ENCODE measurements at regions not wholly inside any gene's neighbourhood (a gene's known extent, or its start where the extent isn't known, plus 50 kb on each side); places are given as distances from the start of the nearest gene placed in this dataset.

- H3K4me3 ChIP-seq (ENCODE audit: low read depth, low read length): no peak overlapping the region
- DNase-seq (ENCODE audit: low read depth): no peak
- TF ChIP-seq, protein P1, sequence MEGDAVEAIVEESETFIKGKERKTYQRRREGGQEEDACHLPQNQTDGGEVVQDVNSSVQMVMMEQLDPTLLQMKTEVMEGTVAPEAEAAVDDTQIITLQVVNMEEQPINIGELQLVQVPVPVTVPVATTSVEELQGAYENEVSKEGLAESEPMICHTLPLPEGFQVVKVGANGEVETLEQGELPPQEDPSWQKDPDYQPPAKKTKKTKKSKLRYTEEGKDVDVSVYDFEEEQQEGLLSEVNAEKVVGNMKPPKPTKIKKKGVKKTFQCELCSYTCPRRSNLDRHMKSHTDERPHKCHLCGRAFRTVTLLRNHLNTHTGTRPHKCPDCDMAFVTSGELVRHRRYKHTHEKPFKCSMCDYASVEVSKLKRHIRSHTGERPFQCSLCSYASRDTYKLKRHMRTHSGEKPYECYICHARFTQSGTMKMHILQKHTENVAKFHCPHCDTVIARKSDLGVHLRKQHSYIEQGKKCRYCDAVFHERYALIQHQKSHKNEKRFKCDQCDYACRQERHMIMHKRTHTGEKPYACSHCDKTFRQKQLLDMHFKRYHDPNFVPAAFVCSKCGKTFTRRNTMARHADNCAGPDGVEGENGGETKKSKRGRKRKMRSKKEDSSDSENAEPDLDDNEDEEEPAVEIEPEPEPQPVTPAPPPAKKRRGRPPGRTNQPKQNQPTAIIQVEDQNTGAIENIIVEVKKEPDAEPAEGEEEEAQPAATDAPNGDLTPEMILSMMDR (IDR thresholded peaks at IDR 0.05; ENCODE audit: insufficient read depth, low read depth, low read length, missing control alignments): no peak
These were observed 125.4 kb upstream of the DIO2 start for GRCh38 chr14:80336608-80337106.

- H3K4me3 ChIP-seq (ENCODE audit: low read depth, low read length): no peak overlapping the region
- DNase-seq (ENCODE audit: low read depth): no peak
- TF ChIP-seq, protein P1 (IDR thresholded peaks at IDR 0.05; ENCODE audit: insufficient read depth, low read depth, low read length, missing control alignments): no peak
These were observed 114.4 kb upstream of the DIO2 start for GRCh38 chr14:80325688-80326087.

DNA sequence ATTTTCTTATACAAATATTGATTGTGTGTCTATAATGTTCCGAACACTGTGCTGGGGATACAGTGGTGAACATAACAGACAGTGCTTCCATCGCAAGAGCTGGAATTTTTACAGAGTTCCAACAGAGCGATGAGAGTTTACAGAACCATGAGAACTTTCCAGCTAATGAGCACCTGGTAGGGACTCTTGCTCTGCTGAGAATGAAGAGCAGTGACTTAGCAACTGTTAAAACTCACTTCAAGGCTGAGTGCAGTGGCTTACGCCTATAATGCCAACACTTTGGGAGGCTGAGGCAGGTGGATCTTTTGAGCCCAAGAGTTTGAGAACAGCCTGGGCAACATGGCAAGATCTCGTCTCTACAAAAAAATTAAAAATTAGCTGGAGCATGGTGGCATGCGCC lies 113.8 kb upstream of the DIO2 start:
- TF ChIP-seq, protein P1 (IDR thresholded peaks at IDR 0.05; ENCODE audit: insufficient read depth, low read depth, low read length, missing control alignments): no peak
- DNase-seq (ENCODE audit: low read depth): no peak
- H3K4me3 ChIP-seq (ENCODE audit: low read depth, low read length): no peak overlapping the region

GRCh38 chr14:80324649-80325048 lies 113.3 kb upstream of the DIO2 start:
- TF ChIP-seq, protein P1 (IDR thresholded peaks at IDR 0.05; ENCODE audit: insufficient read depth, low read depth, low read length, missing control alignments): no peak
- H3K4me3 ChIP-seq (ENCODE audit: low read depth, low read length): no peak overlapping the region
- no peak for DNase-seq (ENCODE audit: low read depth)

- TF ChIP-seq, protein P1 (IDR thresholded peaks at IDR 0.05; ENCODE audit: insufficient read depth, low read depth, low read length, missing control alignments): no peak
- no peak overlapping the region for H3K4me3 ChIP-seq (ENCODE audit: low read depth, low read length)
- DNase-seq (ENCODE audit: low read depth): no peak
These were observed 111.8 kb upstream of the DIO2 start for GRCh38 chr14:80323038-80323665.

- no peak overlapping the region for H3K4me3 ChIP-seq (ENCODE audit: low read depth, low read length)
- TF ChIP-seq, protein P1 (IDR thresholded peaks at IDR 0.05; ENCODE audit: insufficient read depth, low read depth, low read length, missing control alignments): no peak
- DNase-seq (ENCODE audit: low read depth): no peak
These were observed 105.1 kb upstream of the DIO2 start for GRCh38 chr14:80316441-80316840.

DNA sequence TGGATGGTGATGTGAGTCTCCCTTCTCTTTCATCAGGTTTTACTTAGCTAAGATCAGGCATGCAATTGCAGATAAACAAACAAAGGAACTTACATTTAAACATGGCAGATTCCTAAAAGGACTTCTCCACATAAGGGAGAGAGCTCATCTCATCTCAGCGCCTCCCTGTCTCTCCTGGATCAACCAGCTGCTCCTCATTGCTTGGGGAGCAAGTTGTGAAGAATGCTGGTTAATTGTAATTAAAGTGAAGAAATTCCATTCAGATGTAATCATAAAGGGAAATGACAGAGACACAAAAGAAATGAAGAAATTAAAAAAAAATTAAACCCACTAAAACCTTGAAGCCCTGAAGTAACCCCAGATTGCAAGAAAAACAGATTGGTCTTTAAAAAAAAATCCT lies 104.4 kb upstream of the DIO2 start:
- H3K4me3 ChIP-seq (ENCODE audit: low read depth, low read length): no peak overlapping the region
- TF ChIP-seq, protein P1 (IDR thresholded peaks at IDR 0.05; ENCODE audit: insufficient read depth, low read depth, low read length, missing control alignments): no peak
- DNase-seq (ENCODE audit: low read depth): no peak
